HS-5 (cell line): ENCODE measurements at regions not wholly inside any gene's neighbourhood (a gene's known extent, or its start where the extent isn't known, plus 50 kb on each side); places are given as distances from the start of the nearest gene placed in this dataset.

Experiments used
- DNase-seq: peaks from one replicate; pipeline ENCODE4 v3.0.0-alpha.2; 2012; ENCODE audit warnings: low read depth

DNA sequence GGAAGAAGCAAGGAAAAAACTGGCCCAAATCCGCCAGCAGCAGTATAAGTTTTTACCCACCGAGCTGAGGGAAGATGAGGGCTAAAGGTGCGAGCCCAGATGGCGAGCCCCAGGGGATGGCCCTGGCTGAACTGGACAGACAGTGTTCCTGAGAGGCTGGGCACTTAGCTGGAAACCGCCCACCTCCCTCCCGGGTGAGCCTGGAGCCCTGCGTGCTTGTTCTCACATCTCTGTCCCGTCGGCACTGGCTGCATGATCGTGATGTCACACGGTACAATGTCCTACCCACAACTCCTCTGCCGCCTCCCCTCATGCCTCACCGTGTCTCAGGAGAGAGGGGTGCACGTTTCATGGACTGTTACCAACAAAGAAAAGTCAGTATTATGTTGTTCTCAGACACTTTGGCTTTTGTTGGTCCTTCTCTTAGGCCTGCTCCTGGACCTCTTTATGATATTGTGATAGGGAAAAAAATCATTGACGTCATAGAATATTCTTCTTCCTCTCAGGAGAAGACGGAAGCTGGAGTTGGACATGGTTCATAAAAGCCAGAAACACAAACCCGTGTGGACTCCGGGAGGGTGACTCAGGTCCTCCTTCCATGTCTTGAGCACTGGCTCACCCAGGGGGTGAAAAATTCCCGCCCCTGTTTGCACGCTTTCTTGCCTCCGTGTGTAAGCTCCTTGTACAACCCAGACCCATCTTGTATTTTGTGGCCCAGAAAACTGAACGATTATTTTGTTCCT lies 201.8 kb upstream of the TPM1 start:
- DNase-seq: no peak

- no peak for DNase-seq
These were observed 201.3 kb upstream of the TPM1 start for GRCh38 chr15:62841269-62841628.

DNA sequence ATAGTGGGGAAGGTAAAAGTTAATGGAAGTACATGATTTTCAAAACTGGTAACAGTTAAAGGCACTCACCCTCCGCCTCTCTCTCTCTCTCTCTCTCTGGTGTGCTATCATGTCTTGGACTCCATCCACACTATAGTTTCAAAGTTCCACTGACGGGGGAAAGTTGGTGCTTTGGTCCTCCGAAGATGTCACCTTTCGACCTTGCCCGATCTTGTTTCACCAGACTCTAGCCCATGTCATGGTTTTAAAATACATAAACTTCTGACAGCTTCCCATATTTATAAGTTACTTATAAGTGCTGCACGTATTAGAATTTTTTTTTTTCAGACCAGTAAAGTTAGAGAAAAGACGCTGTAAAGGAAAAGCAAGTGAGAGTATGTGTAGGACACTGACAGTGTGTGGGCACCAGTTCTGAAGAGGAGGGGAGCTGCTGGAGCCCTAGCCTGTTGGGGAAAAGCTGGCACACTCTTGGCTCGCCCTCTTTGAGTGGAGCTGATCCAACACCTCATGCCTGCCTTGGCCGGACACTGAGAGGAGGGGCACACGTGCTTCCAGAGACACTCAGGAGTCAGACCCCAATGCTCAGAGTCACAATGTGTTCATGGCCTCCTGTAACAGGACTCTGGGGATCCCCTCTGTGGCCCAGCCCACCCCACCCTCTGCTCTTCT lies 200.5 kb upstream of the TPM1 start:
- DNase-seq: no peak

GRCh38 chr15:62843311-62843710 lies 199.2 kb upstream of the TPM1 start:
- no peak for DNase-seq

- no peak for DNase-seq
These were observed 197.8 kb upstream of the TPM1 start for GRCh38 chr15:62844564-62845240.

DNA sequence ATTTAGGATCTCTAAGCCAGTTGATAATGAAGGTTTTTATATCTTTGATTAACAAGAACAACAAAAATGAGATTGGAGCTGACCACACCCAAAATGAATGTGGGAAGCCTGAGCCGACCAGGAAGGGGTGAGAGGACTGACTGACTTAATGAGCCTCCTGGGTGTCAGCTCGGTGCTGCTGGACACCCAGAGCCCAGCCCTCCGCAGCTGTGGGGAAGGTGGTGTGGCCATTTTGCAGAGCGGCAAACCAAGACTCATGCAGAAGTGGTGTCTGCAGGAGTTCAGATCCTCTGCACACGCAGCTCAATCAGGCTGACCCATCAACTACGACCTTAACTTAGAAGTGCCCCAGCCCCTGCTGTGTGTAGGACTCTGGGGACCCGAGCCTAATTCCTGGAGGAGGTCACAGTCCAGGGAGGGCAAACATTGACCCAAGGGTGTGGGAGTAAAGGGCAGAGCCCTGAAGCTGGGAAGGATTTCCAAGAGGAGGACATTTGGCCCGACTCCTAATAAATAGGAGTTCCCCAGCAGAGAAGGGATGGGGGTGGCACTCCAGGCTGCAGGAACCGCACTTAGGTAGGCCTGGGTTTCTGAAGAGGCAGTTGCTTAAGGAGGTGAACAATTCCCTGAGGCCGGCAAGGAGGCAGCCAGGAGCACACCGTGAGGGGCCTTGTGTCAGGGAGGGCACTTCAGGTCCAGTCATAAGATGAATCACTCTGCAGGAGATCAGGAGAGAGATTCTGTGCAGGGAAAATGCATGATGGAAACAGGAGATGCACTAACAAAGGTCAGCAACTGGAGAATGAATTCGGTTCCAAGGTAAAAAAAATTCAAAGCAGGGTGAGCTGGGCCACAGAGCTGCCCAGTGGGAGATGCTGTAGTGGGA lies 197.1 kb upstream of the TPM1 start:
- DNase-seq: peak; percentile 34

DNA sequence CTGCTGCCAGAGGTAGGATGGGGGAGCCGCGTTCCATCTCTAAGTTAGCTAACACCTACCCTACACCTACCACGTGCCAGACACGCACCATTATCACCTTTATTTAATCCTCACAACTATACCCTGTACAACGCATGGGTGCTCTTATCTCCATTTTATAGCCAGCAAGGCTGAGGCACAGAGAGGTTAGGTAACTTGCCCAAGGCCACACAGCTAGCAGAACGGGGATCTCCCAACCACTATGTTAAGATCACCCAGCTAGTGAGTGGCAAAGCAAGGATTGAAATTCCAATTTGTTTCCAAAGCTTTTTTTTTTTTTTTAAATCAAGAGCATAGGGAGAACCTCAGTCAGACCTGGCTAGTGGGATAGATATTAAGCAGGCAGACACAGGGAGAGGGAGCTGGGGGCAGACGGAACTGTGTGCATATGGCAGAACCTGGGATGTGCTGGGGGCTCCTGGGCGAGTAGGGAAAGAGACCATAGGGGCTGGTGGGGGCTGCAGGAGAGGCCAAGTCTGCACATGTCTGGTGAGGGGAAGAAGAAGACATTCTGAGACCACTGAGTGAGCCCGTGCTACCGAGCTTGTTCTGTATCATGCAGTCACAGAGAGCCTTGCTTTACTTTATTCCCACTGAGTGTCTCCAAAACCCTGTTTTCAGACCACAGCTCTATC lies 196.3 kb upstream of the TPM1 start:
- no peak for DNase-seq

- no peak for DNase-seq
These were observed 195.6 kb upstream of the TPM1 start for GRCh38 chr15:62846805-62847495.

GRCh38 chr15:62847900-62848489 lies 194.6 kb upstream of the TPM1 start:
- DNase-seq: no peak

DNA sequence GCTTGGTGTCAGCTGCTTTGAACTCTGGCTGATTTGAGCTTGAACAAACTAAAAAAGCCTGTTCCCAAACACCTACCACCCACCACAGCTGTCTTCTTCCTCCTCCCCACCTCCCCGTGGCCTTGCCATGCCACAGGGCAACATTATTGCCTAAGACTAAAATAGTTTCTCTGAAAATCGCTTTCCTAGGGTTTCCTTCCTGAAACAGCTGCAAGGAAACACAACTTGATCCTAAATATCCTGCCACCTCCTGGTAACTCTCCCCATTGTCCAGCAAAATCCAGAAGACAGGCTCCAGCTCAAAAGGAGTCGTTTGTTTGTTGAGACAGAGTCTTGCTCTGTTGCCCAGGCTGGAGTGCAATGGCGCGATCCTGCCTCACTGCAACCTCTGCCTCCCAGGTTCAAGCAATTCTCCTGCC lies 193.9 kb upstream of the TPM1 start:
- DNase-seq: no peak

DNA sequence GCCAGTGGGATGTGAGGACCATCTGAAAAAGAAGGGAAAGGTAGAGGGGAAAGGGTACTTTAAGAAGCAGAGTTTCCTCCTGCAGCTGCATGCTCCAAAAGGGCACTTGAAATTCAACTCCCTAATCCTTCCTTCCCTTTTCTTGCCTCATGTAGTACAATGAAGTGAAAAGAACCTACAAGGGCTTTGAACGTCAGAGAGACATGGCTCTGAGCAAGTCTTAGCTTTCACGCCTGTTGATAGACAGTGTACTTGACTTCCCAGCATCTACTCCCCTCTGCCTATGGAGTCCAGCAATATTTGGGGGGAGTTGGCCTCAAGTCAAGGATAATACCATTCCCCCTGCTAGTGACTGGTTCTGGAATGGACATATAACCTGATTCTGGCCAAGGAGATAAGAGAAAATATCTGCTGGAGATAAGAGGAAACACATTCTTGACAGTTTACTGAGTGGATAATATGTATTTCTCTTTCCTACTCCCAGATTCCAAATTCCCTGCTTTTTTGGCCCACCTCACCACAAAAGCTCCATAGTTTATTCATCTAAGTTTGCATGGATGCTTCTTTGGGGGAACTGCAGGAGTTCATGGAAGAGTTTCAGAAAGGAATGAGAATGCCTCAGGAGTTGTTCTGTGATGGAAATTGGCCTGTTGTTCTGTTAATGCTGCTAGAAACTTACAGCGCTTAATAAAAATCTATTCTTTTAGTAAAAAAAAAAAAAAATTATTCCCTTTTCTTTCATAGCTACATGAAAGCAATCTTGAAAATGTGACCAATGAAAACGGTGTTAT lies 193.0 kb upstream of the TPM1 start:
- DNase-seq: no peak

DNA sequence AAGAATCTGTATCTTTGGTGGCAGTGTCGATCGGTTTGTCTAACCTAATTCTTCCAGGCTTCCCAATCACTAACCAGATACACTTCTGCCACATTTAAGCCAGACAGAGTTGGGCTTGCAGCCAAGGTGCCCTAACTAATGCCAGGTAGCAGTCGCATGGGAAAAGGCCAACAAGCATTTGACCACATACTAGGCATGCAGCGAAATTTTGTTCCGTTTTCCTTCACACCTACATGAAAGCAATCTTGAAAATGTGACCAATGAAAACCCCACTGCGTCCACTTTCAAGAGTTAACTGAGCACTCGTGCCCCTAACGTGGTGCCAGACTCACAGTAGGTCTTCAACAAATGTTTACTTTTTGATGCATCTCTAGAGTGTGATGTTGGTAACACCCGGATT lies 192.2 kb upstream of the TPM1 start:
- DNase-seq: no peak

GRCh38 chr15:62850791-62851291 lies 191.7 kb upstream of the TPM1 start:
- peak; percentile 78 for DNase-seq

GRCh38 chr15:62853114-62853840 lies 189.3 kb upstream of the TPM1 start:
- no peak for DNase-seq

- no peak for DNase-seq
These were observed 188.7 kb upstream of the TPM1 start for GRCh38 chr15:62853841-62854225.

GRCh38 chr15:62854420-62855084 lies 188.0 kb upstream of the TPM1 start:
- DNase-seq: no peak

- DNase-seq: no peak
These were observed 187.5 kb upstream of the TPM1 start for GRCh38 chr15:62855085-62855476.

- no peak for DNase-seq
These were observed 185.9 kb upstream of the TPM1 start for GRCh38 chr15:62856466-62857246.
